WTC11 (cell line): ENCODE measurements at regions not wholly inside any gene's neighbourhood (a gene's known extent, or its start where the extent isn't known, plus 50 kb on each side); places are given as distances from the start of the nearest gene placed in this dataset.

Experiments used
- ATAC-seq: fragments of 200-7000 bp; cut with Tn5 transposase; 2 replicates; pipeline ENCODE4 v1.10.0; 2021; ENCODE audit warnings: mild to moderate bottlenecking, moderate library complexity
- CTCF ChIA-PET: fragments of 300-600 bp; sonication (Branson Sonifier 250); formaldehyde crosslinking; loops from one replicate; lab custom pipeline; 2021; ENCODE audit warnings: antibody characterized with exemption; lab: Charles Lee
- POLR2A ChIA-PET: fragments of 350-600 bp; sonication (Branson Sonifier 250); formaldehyde crosslinking; loops from one replicate; lab custom pipeline; 2021; ENCODE audit warnings: antibody characterized with exemption; lab: Charles Lee
- DNase-seq: peaks from one replicate; pipeline ENCODE4 v3.0.0; 2021; ENCODE audit warnings: low spot score
- H3K27ac Mint-ChIP-seq: 2 replicates; pipeline ENCODE4 v1.8.0; 2021; ENCODE audit warnings: mixed read lengths
- H3K27me3 Mint-ChIP-seq: 2 replicates; pipeline ENCODE4 v1.8.0; 2021; ENCODE audit warnings: low read depth, mild to moderate bottlenecking, moderate library complexity, mixed read lengths
- H3K36me3 Mint-ChIP-seq: 2 replicates; pipeline ENCODE4 v1.8.0; 2021; ENCODE audit warnings: mixed read lengths
- H3K4me1 Mint-ChIP-seq: 2 replicates; pipeline ENCODE4 v1.8.0; 2022; ENCODE audit warnings: mixed read lengths
- H3K4me3 Mint-ChIP-seq: 2 replicates; pipeline ENCODE4 v1.8.0; 2021; ENCODE audit warnings: mild to moderate bottlenecking, moderate library complexity, mixed read lengths
- H3K9me3 Mint-ChIP-seq: 2 replicates; pipeline ENCODE4 v1.8.0; 2021; ENCODE audit warnings: mixed read lengths
- AR ChIP-seq: fragments of 250-450 bp; sonication (Bioruptor Pico); IDR thresholded peaks from 2 replicates; pipeline ENCODE4 v1.9.0; 2021; ENCODE audit warnings: mild to moderate bottlenecking
- ARID4B ChIP-seq: sonication (generic); formaldehyde crosslinking; IDR thresholded peaks from 2 replicates; pipeline ENCODE4 v1.8.0; 2023; ENCODE audit warnings: missing genetic modification reagents, mild to moderate bottlenecking, borderline replicate concordance
- ATF6 ChIP-seq: sonication (generic); formaldehyde crosslinking; IDR thresholded peaks from 2 replicates; pipeline ENCODE4 v1.8.1; 2023; ENCODE audit warnings: mild to moderate bottlenecking, missing genetic modification reagents
- E2F1 ChIP-seq: sonication (generic); formaldehyde crosslinking; IDR thresholded peaks from 2 replicates; pipeline ENCODE4 v1.8.0; 2022; ENCODE audit warnings: mild to moderate bottlenecking, missing genetic modification reagents
- FOXK1 ChIP-seq: sonication (generic); formaldehyde crosslinking; IDR thresholded peaks from 2 replicates; pipeline ENCODE4 v1.8.0; 2022; ENCODE audit warnings: mild to moderate bottlenecking, moderate library complexity, missing genetic modification reagents
- FOXP1 ChIP-seq: sonication (generic); formaldehyde crosslinking; IDR thresholded peaks from 2 replicates; pipeline ENCODE4 v1.8.0; 2022; ENCODE audit warnings: missing genetic modification reagents, mild to moderate bottlenecking, moderate library complexity, borderline replicate concordance
- FOXP4 ChIP-seq: sonication (generic); formaldehyde crosslinking; IDR thresholded peaks from 2 replicates; pipeline ENCODE4 v1.8.0; 2022; ENCODE audit warnings: mild to moderate bottlenecking, missing genetic modification reagents
- GRHL2 ChIP-seq: fragments of 250-450 bp; sonication (Bioruptor Pico); IDR thresholded peaks from 2 replicates; pipeline ENCODE4 v1.8.0; 2022; ENCODE audit warnings: mild to moderate bottlenecking, moderate library complexity; ENCODE audit not compliant: insufficient replicate concordance, severe bottlenecking
- HMGA2 ChIP-seq: fragments of 250-450 bp; sonication (Bioruptor Pico); IDR thresholded peaks from 2 replicates; pipeline ENCODE4 v1.4.0; 2021; ENCODE audit warnings: mild to moderate bottlenecking, moderate library complexity
- NFATC4 ChIP-seq: fragments of 250-450 bp; sonication (Bioruptor Pico); IDR thresholded peaks from 2 replicates; pipeline ENCODE4 v1.9.0; 2021; ENCODE audit warnings: mild to moderate bottlenecking
- NR1H2 ChIP-seq: sonication (generic); formaldehyde crosslinking; IDR thresholded peaks from 2 replicates; pipeline ENCODE4 v1.9.0; 2021; ENCODE audit warnings: mild to moderate bottlenecking, moderate library complexity, missing genetic modification reagents
- PREB ChIP-seq: sonication (generic); formaldehyde crosslinking; IDR thresholded peaks from 2 replicates; pipeline ENCODE4 v1.8.1; 2022; ENCODE audit warnings: mild to moderate bottlenecking, missing genetic modification reagents, moderate library complexity, borderline replicate concordance
- PRRX2 ChIP-seq: fragments of 250-450 bp; sonication (Bioruptor Pico); IDR thresholded peaks from 2 replicates; pipeline ENCODE4 v1.8.0; 2021; ENCODE audit warnings: mild to moderate bottlenecking
- STAT6 ChIP-seq: sonication (generic); formaldehyde crosslinking; conservative IDR thresholded peaks from 2 replicates; pipeline ENCODE4 v1.8.1; 2023; ENCODE audit warnings: mild to moderate bottlenecking, low read depth, missing genetic modification reagents, moderate library complexity
- TEAD1 ChIP-seq: sonication (generic); formaldehyde crosslinking; IDR thresholded peaks from 2 replicates; pipeline ENCODE4 v1.8.0; 2022; ENCODE audit warnings: mild to moderate bottlenecking, missing genetic modification reagents
- TP53 ChIP-seq: sonication (generic); formaldehyde crosslinking; IDR thresholded peaks from 2 replicates; pipeline ENCODE4 v1.8.1; 2023; ENCODE audit warnings: mild to moderate bottlenecking, missing genetic modification reagents
- ZNF263 ChIP-seq: sonication (generic); formaldehyde crosslinking; IDR thresholded peaks from 2 replicates; pipeline ENCODE4 v1.8.1; 2022; ENCODE audit warnings: low read depth, mild to moderate bottlenecking, moderate library complexity, missing genetic modification reagents

- POLR2A ChIA-PET: no interaction called here
- H3K36me3 Mint-ChIP-seq: no peaks in the 10 kb centered on the region
- H3K9me3 Mint-ChIP-seq: peaks cover 3% of the 10 kb centered on the region; the same call in 1 of the 2 replicates
- TF ChIP-seq NFATC4 (CRISPR knock-in tag) (no peak), NR1H2 (CRISPR knock-in tag) (no peak), TP53 (no peak), PRRX2 (CRISPR knock-in tag) (no peak), GRHL2 (CRISPR knock-in tag) (no peak), ZNF263 (CRISPR knock-in tag) (no peak), FOXP1 (no peak), PREB (CRISPR knock-in tag) (no peak), FOXK1 (CRISPR knock-in tag) (no peak), AR (CRISPR knock-in tag) (no peak)
- no peaks in the 10 kb centered on the region for H3K27me3 Mint-ChIP-seq
- H3K27ac Mint-ChIP-seq: no peak overlapping the region
- CTCF ChIA-PET: no interaction called here
- no peak for ATAC-seq
- no peak overlapping the region for H3K4me3 Mint-ChIP-seq
- peaks cover 19% of the 10 kb centered on the region for H3K4me1 Mint-ChIP-seq
- DNase-seq: no peak
These were observed 94.0 kb upstream of the CDK6 start for GRCh38 chr7:92930404-92930803.

- H3K4me3 Mint-ChIP-seq: no peak overlapping the region
- ATAC-seq (peak; percentile 15), DNase-seq (no peak)
- 0 out of 2 replicates have a peak overlapping the region, but pooled peaks have one; percentile 36 for H3K27ac Mint-ChIP-seq
- peaks cover 27% of the 10 kb centered on the region for H3K4me1 Mint-ChIP-seq
- peaks cover 17% of the 10 kb centered on the region for H3K9me3 Mint-ChIP-seq
- H3K27me3 Mint-ChIP-seq: no peaks in the 10 kb centered on the region
- ChIA-PET POLR2A (interaction anchor here (0.6 to 1.2 kb wide), 2 partner anchors 12 to 367 kb away, joined by 4 read pairs; no protein-coding TSS in a partner anchor), CTCF (interaction anchor here (1.3 kb wide), 1 partner anchor 46 kb away, joined by 6 read pairs; no protein-coding TSS in a partner anchor)
- no peaks in the 10 kb centered on the region; the same call in none of the 2 replicates for H3K36me3 Mint-ChIP-seq
- no peak for TF ChIP-seq FOXP4 (CRISPR knock-in tag)
- TF ChIP-seq STAT6 (CRISPR knock-in tag): no peak
- no peak for TF ChIP-seq E2F1
- TF ChIP-seq ATF6 (CRISPR knock-in tag): no peak
- no peak for TF ChIP-seq TEAD1
- TF ChIP-seq HMGA2: no peak
- no peak for TF ChIP-seq ARID4B
These were observed 90.3 kb upstream of the CDK6 start for GRCh38 chr7:92926697-92927044.
